ENCODE measurements at regions not wholly inside any gene's neighbourhood (a gene's known extent, or its start where the extent isn't known, plus 50 kb on each side); places are given as distances from the start of the nearest gene placed in this dataset.

GRCh38 chr19:30888937-30889336 is 460.3 kb downstream of the TSHZ3 start:
- H3K9me3 ChIP-seq (ENCODE audit: low read depth): no peaks in the 10 kb centered on the region
- H3K4me3 ChIP-seq: no peak overlapping the region
- no peak for DNase-seq (ENCODE audit: low read depth in 1 of 2, low spot score in 1 of 2)
- no peaks in the 10 kb centered on the region for H3K4me1 ChIP-seq (ENCODE audit: low read depth)
- H3K36me3 ChIP-seq: no peaks in the 10 kb centered on the region
- H3K27ac ChIP-seq: no peak overlapping the region
- no peaks in the 10 kb centered on the region for H3K27me3 ChIP-seq
- no peak for TF ChIP-seq CTCF (IDR thresholded peaks at IDR 0.05; ENCODE audit: low read depth, low read length)

- no peak for TF ChIP-seq CTCF (IDR thresholded peaks at IDR 0.05; ENCODE audit: low read depth, low read length)
- no peak for DNase-seq (ENCODE audit: low read depth in 1 of 2, low spot score in 1 of 2)
Observed at GRCh38 chr19:30887042-30887441, 462.2 kb downstream of the TSHZ3 start.

GRCh38 chr19:30886222-30886621 is 463.0 kb downstream of the TSHZ3 start:
- no peak overlapping the region for H3K4me3 ChIP-seq
- no peak for DNase-seq (ENCODE audit: low read depth in 1 of 2, low spot score in 1 of 2)
- H3K27me3 ChIP-seq: no peaks in the 10 kb centered on the region
- TF ChIP-seq CTCF (IDR thresholded peaks at IDR 0.05; ENCODE audit: low read depth, low read length): no peak
- H3K36me3 ChIP-seq: no peaks in the 10 kb centered on the region
- H3K4me1 ChIP-seq (ENCODE audit: low read depth): no peaks in the 10 kb centered on the region
- no peaks in the 10 kb centered on the region for H3K9me3 ChIP-seq (ENCODE audit: low read depth)
- no peak overlapping the region for H3K27ac ChIP-seq

More at GRCh38 chr19:30887042-30887441, 462.2 kb downstream of the TSHZ3 start:
- Histone ChIP-seq H3K27me3 (no peaks in the 10 kb centered on the region), H3K27ac (no peak overlapping the region), H3K36me3 (no peaks in the 10 kb centered on the region), H3K4me3 (no peak overlapping the region), H3K4me1 (ENCODE audit: low read depth) (no peaks in the 10 kb centered on the region), H3K9me3 (ENCODE audit: low read depth) (no peaks in the 10 kb centered on the region)

GRCh38 chr19:30884146-30884812 is 465.0 kb downstream of the TSHZ3 start:
- H3K9me3 ChIP-seq (ENCODE audit: low read depth): no peaks in the 10 kb centered on the region
- DNase-seq (ENCODE audit: low read depth in 1 of 2, low spot score in 1 of 2): no peak
- TF ChIP-seq CTCF (IDR thresholded peaks at IDR 0.05; ENCODE audit: low read depth, low read length): no peak
- no peaks in the 10 kb centered on the region for H3K27me3 ChIP-seq
- no peak overlapping the region for H3K27ac ChIP-seq
- H3K36me3 ChIP-seq: no peaks in the 10 kb centered on the region
- H3K4me1 ChIP-seq (ENCODE audit: low read depth): no peaks in the 10 kb centered on the region
- H3K4me3 ChIP-seq: no peak overlapping the region

- H3K36me3 ChIP-seq: no peaks in the 10 kb centered on the region
- H3K27me3 ChIP-seq: no peaks in the 10 kb centered on the region
- H3K27ac ChIP-seq: no peak overlapping the region
- no peaks in the 10 kb centered on the region for H3K4me1 ChIP-seq (ENCODE audit: low read depth)
- no peak for TF ChIP-seq CTCF (IDR thresholded peaks at IDR 0.05; ENCODE audit: low read depth, low read length)
- DNase-seq (ENCODE audit: low read depth in 1 of 2, low spot score in 1 of 2): no peak
- no peak overlapping the region for H3K4me3 ChIP-seq
- no peaks in the 10 kb centered on the region for H3K9me3 ChIP-seq (ENCODE audit: low read depth)
Observed at GRCh38 chr19:30883071-30883470, 466.2 kb downstream of the TSHZ3 start.
